HG02938 (cell line): ENCODE measurements at regions not wholly inside any gene's neighbourhood (a gene's known extent, or its start where the extent isn't known, plus 50 kb on each side); places are given as distances from the start of the nearest gene placed in this dataset.
"Not testable (repeated sequence)": the region's sequence is repeated elsewhere in the genome, so short reads cannot be mapped to it uniquely, and the experiment has no call there.

Experiments used
- ATAC-seq: cut with Tn5 transposase; IDR thresholded peaks from one replicate; pipeline ENCODE4 v1.9.1; 2021; ENCODE audit warnings: mild to moderate bottlenecking, moderate library complexity; ENCODE audit not compliant: unreplicated experiment

DNA sequence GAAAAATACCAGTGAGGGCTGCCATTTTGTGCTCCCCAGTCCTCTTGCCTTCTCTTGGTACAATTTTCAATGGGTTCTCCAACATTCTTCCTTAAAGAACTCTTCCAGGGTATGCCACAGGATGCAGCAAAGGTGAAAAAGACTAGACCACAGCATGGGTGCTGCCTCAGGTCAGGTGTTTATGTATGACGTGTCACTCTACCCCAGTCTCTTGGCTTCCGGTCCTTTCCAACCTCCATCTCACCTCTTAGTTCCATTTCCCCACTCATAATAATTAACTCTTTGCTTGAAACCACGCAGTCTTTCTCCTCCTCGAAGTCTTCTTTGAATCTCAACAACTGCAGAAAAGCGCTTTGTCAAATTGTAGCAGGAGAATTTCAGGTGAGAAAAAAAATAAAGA is 104.7 kb upstream of the TBC1D5 start:
- no peak for ATAC-seq

DNA sequence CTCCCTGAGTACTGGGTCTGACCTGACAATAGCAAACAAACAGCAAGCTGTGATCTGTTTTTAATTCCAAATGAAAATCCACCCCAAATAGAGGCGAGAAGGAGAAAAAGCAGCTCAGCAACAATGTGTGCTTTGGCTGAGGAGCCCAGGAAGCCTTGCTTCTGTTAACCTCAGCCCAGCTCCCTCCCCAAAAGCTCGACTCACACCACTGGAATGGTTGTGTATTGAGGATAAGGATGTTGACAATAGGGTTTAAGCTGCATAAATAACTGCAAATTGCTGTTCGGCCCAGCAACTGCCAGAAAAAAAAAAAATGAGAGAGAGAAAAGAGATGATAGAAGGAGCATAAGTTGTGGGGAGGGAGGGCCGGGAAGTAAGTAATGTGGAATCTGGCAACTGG is 104.0 kb upstream of the TBC1D5 start:
- no peak for ATAC-seq

DNA sequence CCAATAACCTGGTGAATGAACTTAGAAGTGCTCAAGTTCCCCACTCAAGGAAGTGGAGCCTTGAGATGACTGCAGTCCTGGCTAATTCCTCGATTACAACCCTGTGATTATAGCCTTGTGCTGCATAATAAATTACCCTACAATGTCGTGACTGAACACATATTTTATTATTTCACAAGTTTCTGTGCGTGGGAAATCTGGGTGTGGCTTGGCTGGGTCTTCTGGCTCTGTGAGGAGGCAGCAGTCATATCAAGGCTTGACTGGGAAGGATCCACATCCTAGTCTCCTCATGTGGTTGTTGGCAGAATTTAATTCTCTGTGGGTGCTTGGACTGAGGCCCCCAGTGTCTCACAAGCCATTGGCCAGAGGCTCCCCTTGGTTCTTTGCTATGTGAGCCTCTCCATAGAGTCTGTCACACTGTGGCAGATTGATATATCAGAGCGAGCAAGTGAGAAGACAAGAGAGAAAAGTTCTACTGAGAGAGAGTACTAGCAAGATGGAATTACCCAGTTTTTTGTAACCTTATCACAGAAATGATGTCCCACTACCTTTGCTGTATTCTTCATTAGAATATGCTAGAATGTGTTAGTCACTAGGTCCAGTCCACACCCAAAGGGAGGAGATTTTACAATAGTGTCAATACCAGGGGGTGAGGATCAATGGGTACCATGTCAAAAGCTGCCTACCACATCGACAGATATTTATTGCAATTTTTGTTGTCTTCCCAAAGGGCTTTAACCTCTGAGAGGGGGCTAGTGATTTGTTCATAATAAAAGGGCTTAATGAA is 102.8 kb upstream of the TBC1D5 start:
- no peak for ATAC-seq

DNA sequence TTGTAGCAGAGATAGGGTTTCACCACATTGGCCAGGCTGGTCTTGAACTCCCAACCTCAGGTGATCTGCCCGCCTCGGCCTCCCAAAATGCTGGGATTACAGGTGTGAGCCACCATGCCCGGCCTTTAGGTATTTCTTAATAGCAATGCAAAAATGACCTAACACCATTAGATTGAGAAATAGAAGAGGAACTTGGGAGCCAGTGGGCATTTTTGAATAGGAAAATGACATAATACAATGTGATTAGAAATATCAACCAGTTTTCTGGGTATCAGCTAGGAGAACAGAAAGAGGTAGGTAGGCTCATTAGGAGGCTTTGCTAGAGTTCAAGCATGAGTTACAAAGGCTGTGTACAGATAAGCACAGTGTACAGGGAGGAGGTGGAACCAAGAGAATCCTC is 101.8 kb upstream of the TBC1D5 start:
- no peak for ATAC-seq

DNA sequence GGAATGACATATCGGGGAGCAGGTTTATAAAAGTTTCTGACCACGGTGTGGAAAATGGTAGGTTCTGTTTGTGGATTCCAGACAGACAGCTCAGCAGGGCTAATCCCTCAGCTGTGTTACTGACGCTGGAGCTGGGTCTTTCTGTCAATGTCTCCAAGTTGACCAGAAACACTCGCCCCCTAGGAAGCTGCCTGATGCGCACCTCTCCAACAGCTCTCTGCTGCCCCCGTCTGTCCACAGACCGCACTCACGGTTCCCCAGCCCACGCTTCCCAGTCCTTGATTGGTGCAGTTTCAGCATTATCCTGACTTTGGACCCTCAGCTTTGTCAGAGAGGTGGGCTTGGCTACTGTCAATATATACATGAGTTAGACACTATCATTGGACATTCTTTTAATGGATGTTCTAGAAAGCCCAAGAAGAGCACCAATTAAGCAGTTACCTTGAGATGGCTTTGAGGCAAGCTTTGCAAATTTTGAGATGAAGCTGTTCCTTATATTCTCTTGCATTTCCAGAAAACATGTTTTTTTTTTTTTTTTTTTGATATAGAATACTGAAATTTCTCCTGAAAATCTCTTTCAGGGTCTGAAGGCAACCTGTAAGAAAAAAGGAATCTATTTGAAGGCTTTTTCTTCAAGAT is 98.9 kb upstream of the TBC1D5 start:
- ATAC-seq: peak; percentile 85

DNA sequence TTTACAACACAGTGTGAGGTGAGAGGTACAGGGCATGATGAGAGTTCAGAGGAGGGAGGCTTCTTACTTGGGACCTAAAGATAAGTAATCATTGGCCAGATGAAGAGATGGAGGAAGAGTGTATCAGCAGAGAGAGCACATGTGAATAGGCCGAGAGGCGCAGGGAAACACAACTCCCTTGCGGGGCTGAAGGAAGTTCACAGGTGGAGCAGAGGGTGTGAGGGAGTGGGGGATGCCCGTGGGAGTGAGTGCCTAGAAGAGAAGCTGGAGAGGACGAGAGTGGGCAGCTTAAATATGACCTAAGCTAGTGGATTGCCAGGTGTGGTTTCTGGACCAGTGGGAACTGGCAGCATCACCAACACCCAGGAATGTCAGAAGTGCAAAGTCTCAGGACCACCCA is 98.2 kb upstream of the TBC1D5 start:
- no peak for ATAC-seq

DNA sequence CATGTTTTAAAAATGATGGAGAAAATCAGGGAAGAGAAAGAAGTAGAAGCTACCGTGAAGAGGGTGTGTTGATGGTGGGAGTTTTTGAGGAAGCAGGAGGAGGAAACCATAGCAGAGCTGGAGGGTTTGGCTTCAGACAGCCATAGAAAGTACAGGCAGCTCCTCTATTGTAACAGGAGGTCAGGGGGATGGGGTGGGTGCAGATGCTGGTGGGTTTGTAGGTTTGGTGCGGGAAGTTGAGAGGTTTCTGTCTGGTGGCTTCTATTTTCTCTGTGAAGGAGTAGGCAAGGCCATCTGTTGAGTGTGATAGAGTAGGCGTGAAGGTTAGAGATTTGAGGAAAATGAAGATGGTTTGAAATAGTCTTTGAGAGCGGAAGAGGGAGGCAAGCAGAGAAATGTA is 97.7 kb upstream of the TBC1D5 start:
- no peak for ATAC-seq

DNA sequence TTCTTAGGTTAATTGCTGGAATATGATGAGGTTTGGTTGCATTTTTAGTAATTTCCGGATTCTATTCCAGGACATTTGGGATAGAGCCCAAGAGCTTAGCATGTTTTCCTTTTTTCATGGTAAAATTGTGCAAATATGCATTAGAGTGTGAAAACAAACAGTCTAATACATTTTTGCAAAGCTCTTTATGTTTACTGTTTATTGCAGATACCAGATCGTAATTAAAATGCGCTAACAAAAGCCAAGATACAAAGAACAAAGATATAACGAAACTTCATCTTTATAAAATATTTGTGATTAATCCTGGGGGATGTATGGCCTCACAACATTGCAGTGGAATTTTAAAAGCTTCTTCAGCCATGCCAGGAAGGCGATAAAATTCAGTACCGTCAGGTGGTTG is 94.5 kb upstream of the TBC1D5 start:
- ATAC-seq: no peak

DNA sequence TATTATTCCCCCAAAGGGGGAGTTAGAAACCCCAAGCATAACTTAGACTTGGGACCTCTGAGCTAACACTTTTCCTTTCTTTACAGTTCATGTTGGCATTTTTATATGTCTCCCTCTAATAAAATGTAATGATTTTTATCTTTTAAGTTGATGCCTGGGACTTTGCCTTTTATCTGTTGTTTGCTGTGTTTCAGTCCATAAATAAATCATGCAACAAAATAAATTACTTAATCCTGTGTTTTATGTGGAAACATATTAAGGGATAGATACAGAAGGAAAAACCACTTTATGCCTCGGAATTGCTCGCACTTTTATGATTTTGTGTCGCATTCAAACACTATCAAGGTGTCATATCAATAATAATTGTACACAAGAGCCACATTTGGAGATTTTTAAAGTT is 93.7 kb upstream of the TBC1D5 start:
- ATAC-seq: no peak

DNA sequence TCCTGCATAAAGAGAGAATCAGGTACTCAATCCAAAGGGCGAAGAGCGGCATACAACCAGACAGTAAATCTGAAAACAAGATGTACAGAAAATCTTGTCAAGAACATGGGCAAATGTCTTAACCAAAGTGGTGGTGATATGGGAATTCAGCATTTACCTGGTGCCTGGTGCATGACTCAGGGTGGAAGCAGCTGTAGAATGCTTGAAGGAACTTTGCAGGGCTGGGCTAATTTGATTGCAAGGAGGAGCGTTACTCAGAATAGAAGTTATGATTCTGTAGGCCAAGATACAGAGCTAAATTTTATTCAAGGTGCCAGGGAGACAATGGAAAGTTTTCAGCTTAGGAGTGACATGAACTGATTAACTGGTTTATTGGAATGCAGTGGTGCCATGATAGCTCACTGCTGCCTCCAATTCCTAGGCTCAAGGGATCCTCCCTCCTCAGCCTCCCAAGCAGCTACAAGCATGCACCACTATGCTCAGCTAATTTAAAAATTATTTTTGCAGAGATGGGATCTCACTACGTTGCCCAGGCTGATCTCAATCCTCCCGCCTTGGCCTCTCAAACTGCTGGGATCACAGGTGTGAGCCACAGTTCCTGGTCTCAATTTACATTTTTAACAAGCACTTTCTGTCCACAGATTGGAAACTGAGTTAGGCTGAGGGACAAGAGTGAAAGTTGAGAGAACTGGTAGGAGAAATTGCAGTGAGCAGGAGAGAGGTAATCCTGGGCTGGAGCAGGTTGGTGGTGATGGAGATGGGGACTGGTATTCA is 91.5 kb upstream of the TBC1D5 start:
- no peak for ATAC-seq

DNA sequence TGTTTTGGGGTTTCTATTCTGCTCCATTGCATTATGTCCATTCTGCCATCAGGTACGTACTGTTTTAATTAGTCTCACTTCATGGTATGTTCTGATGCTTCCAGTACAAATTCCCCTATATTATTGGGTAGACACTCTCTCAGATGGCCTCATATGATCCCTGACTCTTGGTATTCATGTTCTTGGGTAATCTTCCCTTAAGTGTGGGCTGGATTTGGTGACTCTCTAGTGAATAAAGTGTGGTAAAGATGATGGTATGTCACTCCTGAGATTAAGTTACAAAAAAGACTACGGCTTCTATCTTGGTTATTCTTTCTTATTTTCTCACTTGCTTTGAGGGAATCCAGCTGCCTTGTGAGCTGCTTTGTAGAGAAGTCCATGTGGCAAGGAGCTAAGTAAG is 89.6 kb upstream of the TBC1D5 start:
- no peak for ATAC-seq

DNA sequence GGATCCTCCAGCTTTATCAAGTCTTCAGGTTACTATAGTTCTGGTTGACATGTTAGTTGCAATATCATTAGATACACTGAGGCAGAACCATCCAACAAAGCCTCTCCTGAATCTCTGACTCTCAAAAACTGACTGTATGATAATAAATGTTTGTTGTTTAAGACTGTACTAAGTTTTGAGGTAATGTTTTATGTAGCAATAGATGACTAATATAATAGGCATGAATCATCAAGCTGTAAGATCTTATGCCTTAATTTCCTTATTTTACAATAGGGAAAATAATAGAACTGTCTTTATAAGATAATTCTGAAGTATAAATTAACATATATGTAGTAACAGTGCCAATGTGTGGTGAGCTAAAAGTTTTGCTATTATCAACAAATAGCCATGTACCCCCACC is 88.9 kb upstream of the TBC1D5 start:
- ATAC-seq: no peak

DNA sequence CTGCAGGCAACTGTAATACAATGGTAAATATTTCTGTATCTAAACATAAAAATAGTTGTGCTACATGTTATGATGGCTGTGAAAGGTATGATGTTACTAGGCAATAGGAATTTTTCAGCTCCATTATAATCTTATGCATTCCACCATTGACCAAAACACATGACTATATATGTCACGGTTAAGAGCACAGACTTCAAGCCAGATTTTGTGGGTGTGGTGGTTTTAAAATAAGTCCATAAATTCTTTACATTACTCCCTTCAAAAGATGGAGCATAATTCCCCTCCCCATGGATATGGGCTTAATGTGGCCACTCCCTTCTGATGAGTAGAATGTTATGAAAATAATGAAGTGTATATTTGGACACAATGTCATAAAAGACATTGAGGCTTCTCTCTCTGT is 88.4 kb upstream of the TBC1D5 start:
- no peak for ATAC-seq

DNA sequence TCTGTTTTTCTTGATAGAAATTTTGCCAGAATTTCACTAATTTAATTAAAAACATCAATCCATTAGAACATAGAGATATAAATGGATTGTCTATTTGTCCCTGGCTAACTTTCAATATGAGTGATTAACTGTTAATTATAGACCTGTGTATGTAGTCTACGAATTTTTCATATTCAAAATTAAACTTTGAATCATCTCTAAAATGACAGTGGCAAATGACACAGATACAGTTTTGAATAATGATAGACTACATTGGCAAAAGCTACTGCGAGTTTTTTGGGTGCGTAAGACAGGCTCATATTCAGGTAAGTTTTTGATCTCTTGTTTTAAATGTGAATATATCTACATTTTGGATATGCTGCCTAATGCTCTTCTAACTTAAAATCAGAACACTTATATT is 86.0 kb upstream of the TBC1D5 start:
- no peak for ATAC-seq

DNA sequence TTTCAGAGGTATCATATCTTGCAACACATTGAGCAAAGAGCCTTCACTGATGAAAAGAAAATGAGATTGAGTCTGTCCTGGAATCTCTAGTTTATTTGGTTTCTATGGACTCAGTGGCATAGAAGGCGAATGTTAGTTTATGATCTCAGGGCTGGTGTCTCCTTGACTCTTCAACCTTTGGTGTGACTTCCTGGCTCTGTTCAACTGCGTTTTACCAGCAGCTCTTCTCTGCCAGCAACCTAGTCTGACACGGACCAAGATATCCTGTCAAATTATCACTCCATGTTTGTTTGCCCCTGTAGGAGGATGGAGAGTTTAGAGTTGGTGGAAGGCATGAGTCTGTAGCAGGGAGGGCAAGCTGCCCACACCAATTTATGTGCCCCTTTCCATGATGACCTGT is 82.9 kb upstream of the TBC1D5 start:
- no peak for ATAC-seq

DNA sequence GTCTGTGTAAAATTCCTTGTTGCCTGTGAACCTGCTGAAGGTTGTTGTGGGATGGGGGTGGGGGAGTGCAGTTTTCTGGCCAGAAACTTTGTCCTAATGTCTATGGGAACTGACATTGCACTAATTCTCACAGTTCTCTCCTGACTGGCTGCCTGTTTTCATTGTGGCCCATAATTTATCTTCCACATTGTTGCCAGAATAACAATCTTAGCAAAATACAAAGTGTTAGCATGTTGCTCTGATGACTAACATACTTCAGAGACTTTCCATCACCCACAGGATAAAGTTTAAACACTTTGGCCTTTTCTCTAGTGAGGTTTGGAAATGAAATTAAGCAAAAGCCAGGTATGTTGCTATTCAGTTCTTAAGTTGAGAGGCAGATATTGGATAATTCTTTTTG is 81.4 kb upstream of the TBC1D5 start:
- no peak for ATAC-seq

DNA sequence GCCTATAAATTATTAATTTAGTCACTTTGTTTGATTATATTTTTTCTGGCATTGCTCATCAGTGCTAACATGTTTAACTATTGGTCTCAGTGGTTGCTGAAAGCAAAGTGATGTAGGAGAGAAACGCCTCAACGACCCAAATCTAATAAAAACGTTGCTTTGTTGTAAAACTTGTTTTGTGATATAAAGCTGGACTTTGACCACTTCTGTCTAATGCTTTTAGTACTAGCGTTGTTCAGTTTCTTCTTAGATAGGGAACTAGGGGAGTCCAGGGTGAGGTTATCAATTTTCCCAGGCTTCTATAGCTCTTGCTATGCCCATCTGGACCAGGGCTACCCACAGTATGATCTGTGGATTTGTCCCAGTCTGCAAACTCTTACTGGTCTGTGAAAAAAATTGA is 80.6 kb upstream of the TBC1D5 start:
- no peak for ATAC-seq

DNA sequence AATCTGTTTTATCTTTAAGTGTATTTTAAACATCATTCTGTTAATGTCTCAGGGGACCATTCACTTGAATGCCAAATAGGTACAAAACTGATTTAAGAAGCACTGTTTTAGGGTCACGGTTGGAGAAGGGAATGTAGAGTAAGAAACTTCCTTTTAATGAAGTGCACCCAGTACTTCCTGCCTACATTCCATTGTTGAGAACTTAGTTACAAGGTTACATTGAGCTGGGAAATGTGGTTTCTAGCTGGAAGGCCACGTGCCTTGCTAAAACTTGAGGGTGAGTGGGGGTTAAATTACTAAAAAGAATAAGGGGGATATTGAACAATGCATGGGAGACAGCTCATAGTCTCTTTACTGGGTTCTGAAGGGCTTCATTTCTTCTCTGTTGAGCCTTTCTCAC is 78.3 kb upstream of the TBC1D5 start:
- ATAC-seq: no peak

DNA sequence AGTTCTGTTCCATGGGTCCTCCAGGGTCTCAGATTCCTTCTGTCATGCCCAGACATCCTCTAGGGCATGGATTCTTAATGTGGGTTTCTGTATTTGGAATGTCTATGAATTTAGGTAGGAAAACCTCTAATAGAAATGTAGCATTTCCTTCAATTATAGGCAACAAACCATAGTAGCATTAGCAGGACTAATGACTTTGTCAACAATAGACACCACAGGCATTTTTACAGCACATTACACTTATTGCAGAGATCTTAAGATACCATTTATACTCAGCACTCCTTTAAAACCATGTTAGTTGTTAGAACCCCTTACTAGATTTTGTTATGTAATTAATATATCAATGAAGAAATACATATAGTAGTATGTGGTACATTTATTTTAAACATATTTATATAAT is 77.8 kb upstream of the TBC1D5 start:
- no peak for ATAC-seq

DNA sequence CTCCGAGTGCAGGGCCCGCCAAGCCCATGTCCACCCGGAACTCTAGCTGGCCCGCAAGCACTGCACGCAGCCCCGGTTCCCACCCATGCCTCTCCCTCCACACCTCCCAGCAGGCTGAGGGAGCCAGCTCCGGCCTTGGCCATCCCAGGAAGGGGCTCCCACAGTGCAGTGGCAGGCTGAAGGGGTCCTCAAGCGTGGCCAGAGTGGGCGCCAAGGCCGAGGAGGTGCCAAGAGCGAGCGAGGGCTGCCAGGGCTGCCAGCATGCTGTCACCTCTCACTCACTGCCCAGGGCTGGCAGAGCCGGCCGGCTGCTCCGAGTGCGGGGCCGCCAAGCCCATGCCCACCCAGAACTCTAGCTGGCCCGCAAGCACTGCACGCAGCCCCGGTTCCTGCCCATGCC is 75.5 kb upstream of the TBC1D5 start:
- not testable (repeated sequence) for ATAC-seq

DNA sequence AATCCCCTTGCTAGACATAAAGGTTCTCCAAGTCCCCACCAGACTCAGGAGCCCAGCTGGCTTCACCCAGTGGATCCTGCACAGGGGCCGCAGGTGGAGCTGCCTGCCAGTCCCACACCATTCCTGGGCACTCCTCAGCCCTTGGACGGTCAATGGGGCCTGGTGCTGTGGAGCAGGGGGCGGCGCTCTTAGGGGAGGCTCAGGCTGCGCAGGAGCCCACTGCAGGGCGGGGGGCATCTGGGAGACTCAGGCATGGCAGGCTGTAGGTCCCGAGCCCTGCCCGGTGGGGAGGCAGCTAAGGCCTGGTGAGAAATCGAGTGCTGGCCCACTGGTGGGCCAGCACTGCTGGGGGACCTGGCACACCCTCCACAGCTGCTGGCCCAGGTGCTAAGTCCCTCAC is 75.1 kb upstream of the TBC1D5 start:
- no peak for ATAC-seq

DNA sequence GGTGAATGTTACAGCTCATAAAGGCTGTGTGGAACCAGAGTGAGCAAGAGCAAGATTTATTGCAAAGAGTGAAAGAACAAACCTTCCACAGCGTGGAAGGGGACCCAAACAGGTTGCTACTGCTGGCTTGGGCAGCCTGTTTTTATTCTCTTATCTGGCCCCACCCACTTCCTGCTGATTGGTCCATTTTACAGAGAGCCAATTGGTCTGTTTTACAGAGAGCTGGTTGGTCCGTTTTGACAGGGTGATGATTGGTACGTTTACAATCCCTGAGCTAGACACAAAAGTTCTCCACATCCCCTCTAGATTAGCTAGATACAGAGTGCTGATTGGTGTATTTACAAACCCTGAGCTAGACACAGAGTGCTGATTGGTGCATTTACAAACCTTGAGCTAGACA is 74.4 kb upstream of the TBC1D5 start:
- not testable (repeated sequence) for ATAC-seq
